Omental fat pad (tissue), 3 donors: ENCODE measurements at regions not wholly inside any gene's neighbourhood (a gene's known extent, or its start where the extent isn't known, plus 50 kb on each side); places are given as distances from the start of the nearest gene placed in this dataset.
"Not testable (repeated sequence)": the region's sequence is repeated elsewhere in the genome, so short reads cannot be mapped to it uniquely, and the experiment has no call there.

Source experiments
- ATAC-seq: fragments of 150-250 bp; one replicate; pipeline ENCODE4 v1.9.1; 2016; ENCODE audit warnings: mild to moderate bottlenecking, moderate library complexity; ENCODE audit not compliant: low FRiP score
- DNase-seq: peaks from one replicate; pipeline ENCODE4 v3.0.0-alpha.2; 2019; ENCODE audit warnings: low spot score
- CTCF ChIP-seq, 3 donors: fragments of 450-650 bp; IDR thresholded peaks; one replicate each; pipeline ENCODE4 v1.5.1; 2016 to 2017; ENCODE audit warnings: antibody characterized with exemption in 3 of 3, mild to moderate bottlenecking in 3 of 3, moderate library complexity in 2 of 3

GRCh38 chr5:43804723-43805122 lies 201.7 kb downstream of the NNT start:
- ATAC-seq = no peak
- no peak for DNase-seq
- no peak for TF ChIP-seq CTCF (IDR thresholded peaks at IDR 0.05)

- no peak for TF ChIP-seq CTCF (IDR thresholded peaks at IDR 0.05)
- ATAC-seq = no peak
- no peak for DNase-seq
These were observed 201.1 kb downstream of the NNT start for GRCh38 chr5:43804041-43804440.

- no peak for ATAC-seq
- no peak for DNase-seq
- no peak for TF ChIP-seq CTCF (IDR thresholded peaks at IDR 0.05)
These were observed 199.7 kb downstream of the NNT start for GRCh38 chr5:43802651-43803050.

GRCh38 chr5:43802119-43802518 lies 199.1 kb downstream of the NNT start:
- DNase-seq (no peak), ATAC-seq (no peak)
- no peak for TF ChIP-seq CTCF (IDR thresholded peaks at IDR 0.05)

- no peak for ATAC-seq
- TF ChIP-seq CTCF (IDR thresholded peaks at IDR 0.05) = no peak
- no peak for DNase-seq
These were observed 195.8 kb downstream of the NNT start for GRCh38 chr5:43798740-43799139.

- not testable (repeated sequence) for ATAC-seq, DNase-seq
These were observed 188.9 kb downstream of the NNT start for GRCh38 chr5:43791880-43792279.

GRCh38 chr5:43785198-43785597 lies 182.2 kb downstream of the NNT start:
- TF ChIP-seq CTCF (IDR thresholded peaks at IDR 0.05) = no peak
- DNase-seq (no peak), ATAC-seq (no peak)

- no peak for TF ChIP-seq CTCF (IDR thresholded peaks at IDR 0.05)
- no peak for DNase-seq
- no peak for ATAC-seq
These were observed 177.6 kb downstream of the NNT start for GRCh38 chr5:43780586-43780985.
